Endothelial cell of umbilical vein (primary cell): ENCODE measurements at regions not wholly inside any gene's neighbourhood (a gene's known extent, or its start where the extent isn't known, plus 50 kb on each side); places are given as distances from the start of the nearest gene placed in this dataset.

Experiments used
- BruUV-seq: library from RNA; stranded (reverse); fragments of 400-500 nt; replicated peaks from 2 replicates; lab custom pipeline; 2021; lab: Mats Ljungman, UMichigan
- CTCF ChIA-PET: fragments of 300-600, 350-600 bp; sonication (Branson Sonifier 250); formaldehyde crosslinking; loops from one replicate; lab custom pipeline; 2021; ENCODE audit warnings: antibody characterized with exemption, inconsistent platforms; lab: Charles Lee
- POLR2A ChIA-PET: fragments of 300-600, 350-600 bp; sonication (Branson Sonifier 250); formaldehyde crosslinking; loops from one replicate; lab custom pipeline; 2021; ENCODE audit warnings: antibody characterized with exemption, inconsistent platforms; lab: Charles Lee
- DNase-seq: peaks from one replicate; pipeline ENCODE4 v3.0.0-alpha.2; 2011; ENCODE audit warnings: low read depth, low spot score
- FAIRE-seq: peaks from 2 replicates; lab custom pipeline; 2011; peaks lifted over from hg19 to GRCh38; lab: Jason Lieb, UNC
- H2AFZ ChIP-seq: 2 replicates; pipeline ENCODE4 v1.6.0; 2012; ENCODE audit warnings: low read depth, low read length, control low read depth, inconsistent platforms
- H3K27ac ChIP-seq: 2 replicates; pipeline ENCODE4 v1.5.1; 2011; ENCODE audit warnings: low read depth, mild to moderate bottlenecking, control low read depth, low read length, moderate library complexity; ENCODE audit not compliant: insufficient read depth
- H3K27me3 ChIP-seq, 2 experiments: 2 replicates each; pipeline versions ENCODE4 v1.6.0 to v1.6.1; 2011; ENCODE audit warnings: low read length in 2 of 2, mixed read lengths in 1 of 2; ENCODE audit not compliant: control insufficient read depth in 2 of 2, insufficient read depth in 2 of 2
- H3K36me3 ChIP-seq, 2 experiments: 2 replicates in 1 of 2; 3 replicates in 1 of 2; pipeline ENCODE4 v1.5.1; 2011; ENCODE audit warnings: low read length in 2 of 2, mild to moderate bottlenecking in 1 of 2, moderate library complexity in 1 of 2; ENCODE audit not compliant: control insufficient read depth in 2 of 2, insufficient read depth in 2 of 2; ENCODE audit errors: extremely low read depth in 1 of 2
- H3K4me1 ChIP-seq: 3 replicates; pipeline ENCODE4 v1.5.1; 2011; ENCODE audit warnings: mild to moderate bottlenecking, low read length; ENCODE audit not compliant: control insufficient read depth, insufficient read depth; ENCODE audit errors: extremely low read depth
- H3K4me2 ChIP-seq: 2 replicates; pipeline ENCODE4 v1.6.1; 2011; ENCODE audit warnings: low read length, control low read depth, mixed read lengths; ENCODE audit not compliant: insufficient read depth
- H3K4me3 ChIP-seq, 3 experiments: fragments of 200-600 bp in 1 of 3; sonication (generic), shearing (Covaris generic) in 1 of 3; replicated peaks in 1 of 3; 2 replicates each; pipeline ENCODE4 v1.5.1; 2011 to 2016; ENCODE audit warnings: control low read depth in 3 of 3, low read length in 3 of 3, mild to moderate bottlenecking in 2 of 3, inconsistent platforms in 1 of 3, low read depth in 1 of 3, moderate library complexity in 1 of 3; ENCODE audit not compliant: insufficient read depth in 1 of 3
- H3K79me2 ChIP-seq: 2 replicates; pipeline ENCODE4 v1.6.0; 2012; ENCODE audit warnings: low read length, inconsistent platforms; ENCODE audit not compliant: control insufficient read depth, insufficient read depth
- H3K9ac ChIP-seq: replicated peaks from 2 replicates; pipeline ENCODE3; 2011; ENCODE audit warnings: low read length, control low read depth; ENCODE audit not compliant: insufficient read depth; ENCODE audit errors: extremely low read depth
- H3K9me1 ChIP-seq: replicated peaks from 3 replicates; pipeline ENCODE4 v1.6.0; 2011; ENCODE audit warnings: mild to moderate bottlenecking, low read length; ENCODE audit not compliant: control insufficient read depth, insufficient read depth; ENCODE audit errors: extremely low read depth
- H3K9me3 ChIP-seq: replicated peaks from 2 replicates; pipeline ENCODE4 v1.5.1; 2012; ENCODE audit warnings: low read length, inconsistent platforms; ENCODE audit not compliant: control insufficient read depth, insufficient read depth
- H4K20me1 ChIP-seq: replicated peaks from 2 replicates; pipeline ENCODE3; 2011; ENCODE audit warnings: mild to moderate bottlenecking, low read length; ENCODE audit not compliant: control insufficient read depth, insufficient read depth; ENCODE audit errors: extremely low read depth
- CTCF ChIP-seq, 2 donors: IDR thresholded peaks; 1 replicate in 1 of 2; 2 replicates in 1 of 2; pipeline ENCODE4 v1.5.1; 2011; ENCODE audit warnings: low read length in 2 of 2, mild to moderate bottlenecking in 2 of 2, moderate library complexity in 2 of 2, control low read depth in 1 of 2, inconsistent platforms in 1 of 2, low read depth in 1 of 2; ENCODE audit not compliant: insufficient read depth in 1 of 2; ENCODE audit errors: extremely low read depth in 1 of 2
- EZH2 ChIP-seq: IDR thresholded peaks from 2 replicates; pipeline ENCODE4 v1.6.1; 2012; ENCODE audit warnings: borderline replicate concordance, low read depth, mild to moderate bottlenecking, moderate library complexity, low read length, inconsistent platforms; ENCODE audit not compliant: severe bottlenecking
- FOS ChIP-seq: IDR thresholded peaks from 2 replicates; pipeline ENCODE4 v1.6.1; 2011; ENCODE audit warnings: mild to moderate bottlenecking, low read length, moderate library complexity, borderline replicate concordance; ENCODE audit not compliant: insufficient read depth
- JUN ChIP-seq: IDR thresholded peaks from 2 replicates; pipeline ENCODE4 v1.6.1; 2011; ENCODE audit warnings: borderline replicate concordance, low read depth; ENCODE audit not compliant: insufficient read length, insufficient read depth
- MAX ChIP-seq: IDR thresholded peaks from 2 replicates; pipeline ENCODE4 v1.6.1; 2011; ENCODE audit not compliant: insufficient read depth, insufficient read length
- dilution Hi-C: fragments of 300-500 bp; cut with MboI; formaldehyde crosslinking; loops from one replicate; pipeline ENCODE4 v1.15.0; 2019; ENCODE audit warnings: low sequenced_read_pairs; ENCODE audit not compliant: extremely low pct_ligation_motif_present
- intact Hi-C: fragments of 100-400 bp; cut with micrococcal nuclease; formaldehyde crosslinking; loops from one replicate; pipeline ENCODE4 v1.10.0; 2022

- Histone ChIP-seq H3K27me3 (no peaks in the 10 kb centered on the region), H2AFZ (no peak overlapping the region), H3K36me3 (no peaks in the 10 kb centered on the region), H3K9me1 (no peaks in the 10 kb centered on the region), H4K20me1 (no peaks in the 10 kb centered on the region), H3K9me3 (no peaks in the 10 kb centered on the region), H3K4me3 (no peak overlapping the region), H3K4me1 (no peaks in the 10 kb centered on the region), H3K79me2 (no peaks in the 10 kb centered on the region), H3K4me2 (no peak overlapping the region), H3K27ac (no peak overlapping the region), H3K9ac (no peak overlapping the region)
- intact Hi-C loops: no loop called here
- TF ChIP-seq JUN (no peak), FOS (no peak), EZH2 (no peak), CTCF (IDR thresholded peaks at IDR 0.05; ENCODE audit: extremely low read depth in 1 of 2, insufficient read depth in 1 of 2, low read depth in 1 of 2, low read length in 2 of 2) (no peak), MAX (no peak)
- no peak for FAIRE-seq
- dilution Hi-C loops: no loop called here
- POLR2A ChIA-PET: no interaction called here
- no TSS peak for BruUV-seq
- DNase-seq: no peak
- CTCF ChIA-PET: interaction anchor here (1.3 kb wide), 1 partner anchor 11 kb away, joined by 3 read pairs; no protein-coding TSS in a partner anchor
Measured at GRCh38 chr1:213772128-213773063, 215.4 kb upstream of the PROX1 start.
